Left ventricle myocardium inferior (tissue), 1 donor: ENCODE measurements at regions not wholly inside any gene's neighbourhood (a gene's known extent, or its start where the extent isn't known, plus 50 kb on each side); places are given as distances from the start of the nearest gene placed in this dataset.

Source experiments
- DNase-seq: peaks from one replicate; pipeline ENCODE4 v3.0.0-alpha.2; 2020
- H3K27ac ChIP-seq: fragments of 200-600 bp; replicated peaks from 2 replicates; pipeline ENCODE4 v1.8.0; 2021
- H3K27me3 ChIP-seq: fragments of 200-600 bp; 2 replicates; pipeline ENCODE4 v1.8.0; 2021; ENCODE audit warnings: low read depth
- H3K36me3 ChIP-seq: fragments of 200-600 bp; 2 replicates; pipeline ENCODE4 v1.8.0; 2021
- H3K4me1 ChIP-seq: fragments of 200-600 bp; 2 replicates; pipeline ENCODE4 v1.8.0; 2021
- H3K4me3 ChIP-seq: fragments of 200-600 bp; 2 replicates; pipeline ENCODE4 v1.8.0; 2021; ENCODE audit warnings: mild to moderate bottlenecking, moderate library complexity
- H3K9me3 ChIP-seq: fragments of 200-600 bp; replicated peaks from 2 replicates; pipeline ENCODE4 v1.8.0; 2021
- intact Hi-C: fragments of 100-400 bp; cut with micrococcal nuclease; formaldehyde crosslinking; loops from one replicate; pipeline ENCODE4 v1.11.0; 2022
- TF ChIP-seq, protein P1 (sequence below): fragments of 200-600 bp; IDR thresholded peaks from 2 replicates; pipeline ENCODE4 v1.8.0; 2021; ENCODE audit warnings: antibody characterized with exemption, mild to moderate bottlenecking, borderline replicate concordance
- donor health status: DM: no; HTN: yes; CAD: no; lungs with severe emphysema.

DNA sequence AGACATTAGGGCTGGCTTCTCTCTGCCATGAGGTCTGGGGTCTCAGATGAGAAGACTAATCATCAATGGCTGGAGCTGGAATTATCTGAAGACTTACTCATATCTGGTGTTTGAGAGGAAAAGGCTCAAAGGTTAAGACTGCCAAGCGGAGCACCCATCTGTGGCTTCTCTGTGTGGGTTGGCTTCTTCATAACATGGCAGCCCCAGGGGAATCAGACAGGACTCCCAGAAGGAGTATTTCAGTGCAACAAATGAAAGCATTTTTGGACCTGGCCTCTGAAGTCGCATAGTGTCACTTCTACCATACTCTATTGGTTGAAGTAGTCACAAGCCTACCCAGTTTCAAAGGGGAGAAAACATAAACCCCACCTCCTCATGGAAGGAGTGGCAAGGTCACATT is 171.8 kb upstream of the KRR1 start:
- Histone ChIP-seq H3K9me3 (peaks cover 5% of the 10 kb centered on the region), H3K4me3 (no peak overlapping the region), H3K27ac (no peak overlapping the region), H3K4me1 (no peaks in the 10 kb centered on the region), H3K27me3 (no peaks in the 10 kb centered on the region), H3K36me3 (no peaks in the 10 kb centered on the region)
- TF ChIP-seq, protein P1, sequence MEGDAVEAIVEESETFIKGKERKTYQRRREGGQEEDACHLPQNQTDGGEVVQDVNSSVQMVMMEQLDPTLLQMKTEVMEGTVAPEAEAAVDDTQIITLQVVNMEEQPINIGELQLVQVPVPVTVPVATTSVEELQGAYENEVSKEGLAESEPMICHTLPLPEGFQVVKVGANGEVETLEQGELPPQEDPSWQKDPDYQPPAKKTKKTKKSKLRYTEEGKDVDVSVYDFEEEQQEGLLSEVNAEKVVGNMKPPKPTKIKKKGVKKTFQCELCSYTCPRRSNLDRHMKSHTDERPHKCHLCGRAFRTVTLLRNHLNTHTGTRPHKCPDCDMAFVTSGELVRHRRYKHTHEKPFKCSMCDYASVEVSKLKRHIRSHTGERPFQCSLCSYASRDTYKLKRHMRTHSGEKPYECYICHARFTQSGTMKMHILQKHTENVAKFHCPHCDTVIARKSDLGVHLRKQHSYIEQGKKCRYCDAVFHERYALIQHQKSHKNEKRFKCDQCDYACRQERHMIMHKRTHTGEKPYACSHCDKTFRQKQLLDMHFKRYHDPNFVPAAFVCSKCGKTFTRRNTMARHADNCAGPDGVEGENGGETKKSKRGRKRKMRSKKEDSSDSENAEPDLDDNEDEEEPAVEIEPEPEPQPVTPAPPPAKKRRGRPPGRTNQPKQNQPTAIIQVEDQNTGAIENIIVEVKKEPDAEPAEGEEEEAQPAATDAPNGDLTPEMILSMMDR = no peak
- DNase-seq = no peak
- intact Hi-C loops = no loop called here

DNA sequence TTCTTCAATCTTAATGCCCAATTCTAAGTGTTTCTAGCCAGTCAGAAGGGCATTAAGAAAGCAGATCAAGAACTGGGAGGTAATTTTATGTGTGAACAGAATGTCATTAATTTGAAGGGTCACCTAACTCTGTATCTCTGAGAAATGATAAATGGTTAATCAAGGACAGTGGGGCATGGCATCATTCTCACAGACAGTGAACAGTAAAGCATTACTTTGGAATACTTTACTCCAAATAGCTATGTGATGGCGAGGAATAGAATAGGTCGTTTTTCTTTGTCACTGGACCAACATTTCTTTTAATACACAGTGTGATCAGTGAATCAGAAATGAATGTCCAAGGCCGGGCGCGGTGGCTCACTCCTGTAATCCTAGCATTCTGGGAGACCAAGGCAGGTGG is 166.1 kb upstream of the KRR1 start:
- Histone ChIP-seq H3K4me1 (no peaks in the 10 kb centered on the region), H3K9me3 (peaks cover 5% of the 10 kb centered on the region), H3K36me3 (no peaks in the 10 kb centered on the region), H3K27me3 (no peaks in the 10 kb centered on the region), H3K4me3 (no peak overlapping the region), H3K27ac (no peak overlapping the region)
- TF ChIP-seq, protein P1 = no peak
- no peak for DNase-seq
- intact Hi-C loops = no loop called here

DNA sequence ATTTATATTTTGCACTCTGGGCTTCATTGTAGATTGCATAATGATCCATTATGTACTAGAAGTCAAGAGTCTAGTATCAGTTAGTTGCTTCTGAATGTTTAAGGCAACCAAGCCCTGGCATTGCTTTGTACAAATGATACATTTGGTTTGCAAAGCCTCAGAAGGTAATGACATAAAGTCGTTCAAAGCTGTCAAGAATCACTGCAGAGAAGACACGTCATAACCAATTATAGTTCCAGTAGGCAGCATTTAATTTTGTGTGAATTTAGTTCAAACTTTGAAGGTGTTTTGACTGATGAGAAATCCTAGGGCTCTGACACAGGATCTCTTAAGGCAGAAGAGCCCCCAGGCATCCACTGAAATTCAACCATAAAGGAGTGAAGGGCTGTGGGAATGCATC is 163.0 kb upstream of the KRR1 start:
- no peaks in the 10 kb centered on the region for H3K27me3 ChIP-seq
- TF ChIP-seq, protein P1 = no peak
- intact Hi-C loops = no loop called here
- no peak overlapping the region for H3K4me3 ChIP-seq
- no peaks in the 10 kb centered on the region for H3K36me3 ChIP-seq
- H3K27ac ChIP-seq = no peak overlapping the region
- H3K4me1 ChIP-seq = no peaks in the 10 kb centered on the region
- no peak for DNase-seq
- H3K9me3 ChIP-seq = no peaks in the 10 kb centered on the region

DNA sequence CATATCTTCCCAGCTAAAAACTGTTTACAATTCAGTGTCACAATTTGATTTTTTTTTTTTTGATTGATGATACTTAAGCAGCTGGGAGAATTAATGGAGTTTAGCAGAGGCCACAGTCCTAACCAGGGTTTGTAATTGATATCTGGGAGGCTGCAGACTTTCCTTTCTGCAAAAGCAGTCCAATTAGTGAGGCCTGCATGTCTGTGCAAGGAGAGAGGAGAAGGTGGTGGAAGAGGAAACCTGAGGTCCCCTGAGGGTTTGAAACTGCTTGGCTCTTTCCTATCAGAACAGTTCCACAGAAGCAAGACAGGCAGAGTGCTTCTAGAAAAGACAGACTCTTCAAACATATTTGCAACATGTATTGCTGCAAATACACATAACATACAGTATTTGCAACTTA is 160.8 kb upstream of the KRR1 start:
- H3K27me3 ChIP-seq = no peaks in the 10 kb centered on the region
- TF ChIP-seq, protein P1 = no peak
- no peak for DNase-seq
- intact Hi-C loops = no loop called here
- no peak overlapping the region for H3K4me3 ChIP-seq
- no peaks in the 10 kb centered on the region for H3K4me1 ChIP-seq
- H3K27ac ChIP-seq = no peak overlapping the region
- H3K9me3 ChIP-seq = no peaks in the 10 kb centered on the region
- H3K36me3 ChIP-seq = no peaks in the 10 kb centered on the region

DNA sequence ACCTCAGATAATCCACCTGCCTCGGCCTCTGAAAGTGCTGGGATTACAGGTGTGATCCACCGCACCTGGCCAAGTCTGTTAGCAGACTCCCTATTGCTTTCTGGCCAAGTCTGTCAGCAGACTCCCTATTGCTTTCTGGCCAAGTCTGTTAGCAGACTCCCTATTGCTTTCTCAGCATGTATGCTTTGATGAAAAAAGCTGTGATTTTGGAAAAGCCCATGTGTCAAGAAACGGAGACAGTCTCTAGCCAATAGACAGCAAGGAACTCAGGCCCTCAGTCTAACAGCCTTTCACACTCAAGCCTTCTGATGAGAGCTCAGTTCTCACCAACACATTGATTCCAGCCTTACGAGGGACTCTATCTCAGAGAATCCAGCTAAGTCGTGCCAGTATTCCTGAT is 158.8 kb upstream of the KRR1 start:
- intact Hi-C loops = no loop called here
- TF ChIP-seq, protein P1 = no peak

DNA sequence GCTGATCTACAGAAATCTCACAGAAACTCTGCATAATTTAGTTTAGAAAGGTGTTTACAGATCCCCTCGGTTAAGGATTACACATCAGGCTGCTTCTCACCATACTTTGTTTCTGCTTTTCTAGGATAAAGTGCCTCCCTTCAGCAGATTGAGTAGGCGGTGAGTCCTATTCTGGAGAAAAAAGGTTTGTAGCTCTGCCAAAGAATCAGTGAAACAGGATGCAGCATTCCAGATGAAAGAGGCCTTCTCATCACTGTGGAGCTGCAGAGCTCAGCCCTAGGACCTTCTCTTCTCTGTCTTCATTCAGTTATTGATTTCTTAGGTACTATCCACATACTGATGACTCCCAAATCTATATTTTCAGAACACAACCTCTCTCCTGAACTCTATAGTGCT is 155.5 kb upstream of the KRR1 start:
- TF ChIP-seq, protein P1 = no peak
- Histone ChIP-seq H3K27me3 (no peaks in the 10 kb centered on the region), H3K36me3 (no peaks in the 10 kb centered on the region), H3K4me3 (no peak overlapping the region), H3K4me1 (no peaks in the 10 kb centered on the region), H3K9me3 (no peaks in the 10 kb centered on the region), H3K27ac (no peak overlapping the region)
- DNase-seq = no peak
- intact Hi-C loops = no loop called here

More for the DNA sequence above, 158.8 kb upstream of the KRR1 start:
- Histone ChIP-seq H3K27ac (no peak overlapping the region), H3K36me3 (no peaks in the 10 kb centered on the region), H3K9me3 (no peaks in the 10 kb centered on the region), H3K4me1 (no peaks in the 10 kb centered on the region), H3K4me3 (no peak overlapping the region), H3K27me3 (no peaks in the 10 kb centered on the region)
- DNase-seq = no peak
